ENCODE measurements at regions not wholly inside any gene's neighbourhood (a gene's known extent, or its start where the extent isn't known, plus 50 kb on each side); places are given as distances from the start of the nearest gene placed in this dataset.
"Not testable (repeated sequence)": the region's sequence is repeated elsewhere in the genome, so short reads cannot be mapped to it uniquely, and the experiment has no call there.

DNA sequence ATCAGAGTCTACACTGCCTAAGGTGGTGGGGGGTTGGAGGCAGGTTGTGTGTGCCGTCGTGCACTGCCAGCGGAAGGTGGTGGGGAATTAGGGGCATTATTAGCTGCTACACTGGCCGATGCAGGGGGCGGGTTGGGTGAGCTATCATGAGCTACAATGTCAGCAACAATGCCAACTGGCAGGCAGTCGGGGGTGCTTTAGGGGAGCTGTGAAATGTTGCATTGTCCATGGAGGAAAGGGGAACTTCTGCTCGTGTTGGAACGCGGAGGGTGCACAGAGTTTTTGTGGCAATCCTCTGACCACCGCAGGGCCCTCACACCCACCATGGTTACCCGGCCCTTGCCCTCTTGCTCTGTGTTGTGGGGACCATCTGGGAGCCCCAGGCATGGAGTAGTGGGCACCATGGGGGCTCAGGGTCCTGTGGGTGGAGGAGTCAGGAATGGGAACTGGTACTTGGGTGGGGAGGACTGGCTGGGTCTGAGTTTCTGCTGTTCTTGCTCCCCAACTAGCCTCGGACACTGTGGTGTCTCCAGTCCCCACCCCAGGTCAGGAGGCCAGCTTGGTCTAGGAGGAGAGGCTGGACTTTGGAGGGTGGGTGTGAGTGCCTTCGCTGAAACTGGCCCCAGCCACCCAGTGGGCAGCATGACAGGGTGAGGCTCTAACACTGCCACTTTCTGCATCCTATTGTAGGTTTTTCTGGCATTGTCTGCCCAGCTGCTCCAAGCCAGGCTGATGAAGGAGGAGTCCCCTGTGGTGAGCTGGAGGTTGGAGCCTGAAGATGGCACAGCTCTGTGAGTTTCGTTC is 107.1 kb upstream of the TPTE start:
- WGBS, 2 experiments (ENCODE audit: extremely low coverage in 1 of 2, insufficient coverage in 1 of 2, insufficient read length in 1 of 2, insufficient replicate concordance in 2 of 2, low coverage in 1 of 2, low lambda C conversion rate in 2 of 2, missing lambda C conversion rate in 1 of 2): 87% methylated on average over 14 of the region's 14 CpGs; no CpG with 5 or more reads in 1 of the 2 experiments

DNA sequence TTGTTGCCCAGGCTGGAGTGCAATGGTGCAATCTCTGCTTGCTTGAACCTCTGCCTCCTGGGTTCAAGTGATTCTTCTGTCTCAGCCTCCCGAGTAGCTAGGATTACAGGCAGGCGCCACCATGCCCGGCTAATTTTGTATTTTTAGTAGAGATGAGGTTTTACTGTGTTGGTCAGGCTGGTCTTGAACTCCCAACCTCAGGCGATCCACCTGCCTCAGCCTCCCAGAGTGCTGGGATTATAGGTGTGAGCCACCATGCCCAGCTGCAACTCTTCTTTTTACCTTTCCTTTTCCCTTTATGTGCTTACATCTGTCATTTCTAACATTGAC is 106.5 kb upstream of the TPTE start:
- H2BK20ac ChIP-seq (ENCODE audit: low read length); POLR2A ChIA-PET (ENCODE audit: partially characterized antibody); H3K27ac ChIP-seq (ENCODE audit: low read depth, low read length); H2BK15ac ChIP-seq (ENCODE audit: low read length); H2BK120ac ChIP-seq (replicated peaks; ENCODE audit: low read depth, low read length); H3K4ac ChIP-seq (replicated peaks; ENCODE audit: insufficient read length, low read depth, low read length); H2BK12ac ChIP-seq (ENCODE audit: low read depth, low read length); H3K14ac ChIP-seq (ENCODE audit: insufficient read length); H3K9ac ChIP-seq (replicated peaks in 1 of 4; ENCODE audit: extremely low read depth in 1 of 4, low read depth in 3 of 4, low read length in 3 of 4); H2AK5ac ChIP-seq (ENCODE audit: low read depth, low read length); CTCF ChIA-PET (ENCODE audit: partially characterized antibody); H2AFZ ChIP-seq (ENCODE audit: low read length); H3K18ac ChIP-seq (ENCODE audit: extremely low read depth, low read length); H3K23me2 ChIP-seq (ENCODE audit: low read depth, low read length); H3K4me2 ChIP-seq (ENCODE audit: insufficient read depth in 1 of 2, low read depth in 2 of 2, low read length in 2 of 2); H3K79me1 ChIP-seq (ENCODE audit: low read depth, low read length); H3K79me2 ChIP-seq (ENCODE audit: control insufficient read depth in 1 of 2, insufficient read depth in 2 of 2, low read length in 2 of 2); H4K20me1 ChIP-seq (replicated peaks in 1 of 2; ENCODE audit: control insufficient read depth in 1 of 2, insufficient read depth in 2 of 2, low read length in 2 of 2); H3K23ac ChIP-seq (ENCODE audit: insufficient read length); H3K27me3 ChIP-seq (replicated peaks in 1 of 4; ENCODE audit: control insufficient read depth in 3 of 4, extremely low read depth in 1 of 4, insufficient read depth in 3 of 4, low read length in 3 of 4); H4K8ac ChIP-seq (ENCODE audit: extremely low read depth, insufficient read depth, low read length); H3K4me3 ChIP-seq (ENCODE audit: extremely low read depth in 1 of 4, insufficient read depth in 2 of 4, low read depth in 3 of 4, low read length in 4 of 4); H4K5ac ChIP-seq (ENCODE audit: insufficient read length, low read depth, low read length); FAIRE-seq; H3K4me1 ChIP-seq (replicated peaks in 1 of 4; ENCODE audit: control insufficient read depth in 3 of 4, insufficient read depth in 4 of 4, low read length in 3 of 4); H3K36me3 ChIP-seq (ENCODE audit: control insufficient read depth in 2 of 4, insufficient read depth in 4 of 4, low read length in 3 of 4); H2BK5ac ChIP-seq (ENCODE audit: low read depth, low read length); DNase-seq (ENCODE audit: low read depth in 1 of 2, low spot score in 2 of 2); H3K56ac ChIP-seq (replicated peaks; ENCODE audit: insufficient read length, low read depth, low read length); H4K91ac ChIP-seq (replicated peaks; ENCODE audit: insufficient read length, low read length): not testable (repeated sequence)
- peaks cover 69 to 86% of the 10 kb centered on the region in 2 experiments for H3K9me3 ChIP-seq (ENCODE audit: insufficient read depth in 2 of 2, low read depth in 1 of 2, low read length in 1 of 2)
- 87% methylated on average over 4 of the region's 4 CpGs; no CpG with 5 or more reads in 1 of the 2 experiments for WGBS, 2 experiments (ENCODE audit: extremely low coverage in 1 of 2, insufficient coverage in 1 of 2, insufficient read length in 1 of 2, insufficient replicate concordance in 2 of 2, low coverage in 1 of 2, low lambda C conversion rate in 2 of 2, missing lambda C conversion rate in 1 of 2)

More for the DNA sequence above, 107.1 kb upstream of the TPTE start:
- H3K27ac ChIP-seq (ENCODE audit: low read depth, low read length); H4K20me1 ChIP-seq (replicated peaks in 1 of 2; ENCODE audit: control insufficient read depth in 1 of 2, insufficient read depth in 2 of 2, low read length in 2 of 2); H3K23me2 ChIP-seq (ENCODE audit: low read depth, low read length); H2BK5ac ChIP-seq (ENCODE audit: low read depth, low read length); H2AFZ ChIP-seq (ENCODE audit: low read length); H3K4ac ChIP-seq (replicated peaks; ENCODE audit: insufficient read length, low read depth, low read length); H3K79me1 ChIP-seq (ENCODE audit: low read depth, low read length); CTCF ChIA-PET (ENCODE audit: partially characterized antibody); H3K27me3 ChIP-seq (replicated peaks in 1 of 4; ENCODE audit: control insufficient read depth in 3 of 4, extremely low read depth in 1 of 4, insufficient read depth in 3 of 4, low read length in 3 of 4); H4K8ac ChIP-seq (ENCODE audit: extremely low read depth, insufficient read depth, low read length); H4K5ac ChIP-seq (ENCODE audit: insufficient read length, low read depth, low read length); H3K4me3 ChIP-seq (ENCODE audit: extremely low read depth in 1 of 4, insufficient read depth in 2 of 4, low read depth in 3 of 4, low read length in 4 of 4); H3K56ac ChIP-seq (replicated peaks; ENCODE audit: insufficient read length, low read depth, low read length); H3K4me2 ChIP-seq (ENCODE audit: insufficient read depth in 1 of 2, low read depth in 2 of 2, low read length in 2 of 2); FAIRE-seq; H2BK12ac ChIP-seq (ENCODE audit: low read depth, low read length); H2BK120ac ChIP-seq (replicated peaks; ENCODE audit: low read depth, low read length); H3K4me1 ChIP-seq (replicated peaks in 1 of 4; ENCODE audit: control insufficient read depth in 3 of 4, insufficient read depth in 4 of 4, low read length in 3 of 4); H3K36me3 ChIP-seq (ENCODE audit: control insufficient read depth in 2 of 4, insufficient read depth in 4 of 4, low read length in 3 of 4); POLR2A ChIA-PET (ENCODE audit: partially characterized antibody); H3K14ac ChIP-seq (ENCODE audit: insufficient read length); H2AK5ac ChIP-seq (ENCODE audit: low read depth, low read length); H3K9ac ChIP-seq (replicated peaks in 1 of 4; ENCODE audit: extremely low read depth in 1 of 4, low read depth in 3 of 4, low read length in 3 of 4); H3K18ac ChIP-seq (ENCODE audit: extremely low read depth, low read length); H4K91ac ChIP-seq (replicated peaks; ENCODE audit: insufficient read length, low read length); H3K79me2 ChIP-seq (ENCODE audit: control insufficient read depth in 1 of 2, insufficient read depth in 2 of 2, low read length in 2 of 2); H2BK15ac ChIP-seq (ENCODE audit: low read length); DNase-seq (ENCODE audit: low read depth in 1 of 2, low spot score in 2 of 2); H3K23ac ChIP-seq (ENCODE audit: insufficient read length); H2BK20ac ChIP-seq (ENCODE audit: low read length): not testable (repeated sequence)
- H3K9me3 ChIP-seq (ENCODE audit: insufficient read depth in 2 of 2, low read depth in 1 of 2, low read length in 1 of 2): peaks cover 69 to 83% of the 10 kb centered on the region in 2 experiments

All from H1 (cell line).